Neutrophil (primary cell): ENCODE measurements at regions not wholly inside any gene's neighbourhood (a gene's known extent, or its start where the extent isn't known, plus 50 kb on each side); places are given as distances from the start of the nearest gene placed in this dataset.

Source experiments
- H3K27ac ChIP-seq: fragments of 200-600 bp; sonication (generic); 2 replicates; pipeline ENCODE4 v1.5.1; 2016; ENCODE audit warnings: mild to moderate bottlenecking, moderate library complexity
- H3K27me3 ChIP-seq: fragments of 200-600 bp; sonication (generic); 2 replicates; pipeline ENCODE4 v1.6.0; 2016; ENCODE audit warnings: mild to moderate bottlenecking
- H3K36me3 ChIP-seq: fragments of 200-600 bp; sonication (generic); 2 replicates; pipeline ENCODE4 v1.5.1; 2017
- H3K4me1 ChIP-seq, 2 experiments: fragments of 200-600 bp in 1 of 2; sonication (generic) in 1 of 2; 1 replicate in 1 of 2; 2 replicates in 1 of 2; pipeline versions ENCODE4 v1.5.1 to v1.6.1; 2013 to 2016; ENCODE audit warnings: low read depth in 1 of 2, low read length in 1 of 2, mild to moderate bottlenecking in 1 of 2, moderate library complexity in 1 of 2; ENCODE audit not compliant: control insufficient read depth in 1 of 2, insufficient read depth in 1 of 2
- H3K4me3 ChIP-seq, 2 experiments: fragments of 200-600 bp in 1 of 2; sonication (generic) in 1 of 2; 1 replicate in 1 of 2; 2 replicates in 1 of 2; pipeline ENCODE4 v1.5.1; 2013 to 2016; ENCODE audit warnings: low read depth in 1 of 2, low read length in 1 of 2, mild to moderate bottlenecking in 1 of 2, moderate library complexity in 1 of 2
- H3K9me3 ChIP-seq: fragments of 200-600 bp; sonication (generic); 2 replicates; pipeline ENCODE4 v1.5.1; 2016
- TF ChIP-seq, protein P1 (sequence below): fragments of 200-600 bp; sonication (generic); IDR thresholded peaks from 2 replicates; pipeline ENCODE4 v1.5.1; 2016; ENCODE audit warnings: antibody characterized with exemption

DNA sequence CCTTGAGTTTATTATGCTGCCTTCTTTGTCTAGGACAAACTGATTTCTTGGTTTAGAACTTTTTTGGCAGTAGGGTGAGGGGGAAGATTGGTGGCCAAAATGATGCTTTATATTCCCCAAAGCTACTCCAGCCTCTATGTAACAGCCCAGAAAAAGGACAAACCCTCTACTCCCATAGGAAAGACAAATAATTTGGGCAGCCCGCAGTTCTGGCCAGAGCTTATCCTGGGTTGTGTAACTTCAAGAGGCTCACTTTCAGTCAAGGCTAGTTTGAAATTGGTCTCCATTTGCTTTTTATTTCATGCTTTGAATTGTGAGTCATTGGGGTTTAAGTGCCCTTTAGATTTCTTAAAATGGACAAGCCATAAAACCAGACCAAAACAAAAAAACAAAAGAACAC is 142.3 kb downstream of the OLFM4 start:
- H3K27me3 ChIP-seq = peaks cover 50% of the 10 kb centered on the region
- H3K9me3 ChIP-seq = no peaks in the 10 kb centered on the region
- no peak overlapping the region for H3K27ac ChIP-seq
- no peaks in the 10 kb centered on the region for H3K4me1 ChIP-seq
- no peaks in the 10 kb centered on the region for H3K36me3 ChIP-seq
- no peak overlapping the region for H3K4me3 ChIP-seq
- TF ChIP-seq, protein P1, sequence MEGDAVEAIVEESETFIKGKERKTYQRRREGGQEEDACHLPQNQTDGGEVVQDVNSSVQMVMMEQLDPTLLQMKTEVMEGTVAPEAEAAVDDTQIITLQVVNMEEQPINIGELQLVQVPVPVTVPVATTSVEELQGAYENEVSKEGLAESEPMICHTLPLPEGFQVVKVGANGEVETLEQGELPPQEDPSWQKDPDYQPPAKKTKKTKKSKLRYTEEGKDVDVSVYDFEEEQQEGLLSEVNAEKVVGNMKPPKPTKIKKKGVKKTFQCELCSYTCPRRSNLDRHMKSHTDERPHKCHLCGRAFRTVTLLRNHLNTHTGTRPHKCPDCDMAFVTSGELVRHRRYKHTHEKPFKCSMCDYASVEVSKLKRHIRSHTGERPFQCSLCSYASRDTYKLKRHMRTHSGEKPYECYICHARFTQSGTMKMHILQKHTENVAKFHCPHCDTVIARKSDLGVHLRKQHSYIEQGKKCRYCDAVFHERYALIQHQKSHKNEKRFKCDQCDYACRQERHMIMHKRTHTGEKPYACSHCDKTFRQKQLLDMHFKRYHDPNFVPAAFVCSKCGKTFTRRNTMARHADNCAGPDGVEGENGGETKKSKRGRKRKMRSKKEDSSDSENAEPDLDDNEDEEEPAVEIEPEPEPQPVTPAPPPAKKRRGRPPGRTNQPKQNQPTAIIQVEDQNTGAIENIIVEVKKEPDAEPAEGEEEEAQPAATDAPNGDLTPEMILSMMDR = no peak

DNA sequence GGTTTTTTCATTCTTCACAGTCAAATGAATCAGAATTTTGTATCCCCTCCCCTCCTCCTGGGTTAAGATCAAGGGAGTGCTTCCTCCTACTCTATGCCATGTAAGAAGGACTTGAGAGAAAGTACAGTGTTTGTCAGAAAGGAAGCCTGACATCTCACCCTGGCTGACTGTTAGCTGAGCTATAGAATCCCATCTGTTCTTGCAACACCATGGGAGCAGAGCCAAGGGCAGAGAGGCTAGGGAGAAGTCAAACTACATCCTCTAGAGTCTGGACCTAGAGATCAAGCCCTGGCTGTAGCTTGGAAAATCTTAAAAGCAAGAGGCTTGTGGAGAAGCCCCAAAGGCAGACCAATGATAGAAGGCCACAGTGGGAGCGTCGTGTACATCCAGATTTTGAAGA is 145.9 kb downstream of the OLFM4 start:
- Histone ChIP-seq H3K36me3 (no peaks in the 10 kb centered on the region), H3K4me3 (no peak overlapping the region), H3K9me3 (no peaks in the 10 kb centered on the region), H3K4me1 (no peaks in the 10 kb centered on the region), H3K27ac (no peak overlapping the region), H3K27me3 (peaks cover 46% of the 10 kb centered on the region)
- TF ChIP-seq, protein P1 = no peak

- TF ChIP-seq, protein P1 = no peak
- Histone ChIP-seq H3K36me3 (no peaks in the 10 kb centered on the region), H3K9me3 (no peaks in the 10 kb centered on the region), H3K4me3 (no peak overlapping the region), H3K27ac (no peak overlapping the region), H3K27me3 (peaks cover 43% of the 10 kb centered on the region), H3K4me1 (no peaks in the 10 kb centered on the region)
These were observed 152.1 kb downstream of the OLFM4 start for GRCh38 chr13:53180684-53181083.

GRCh38 chr13:53182724-53183123 is 154.1 kb downstream of the OLFM4 start:
- H3K4me1 ChIP-seq = no peaks in the 10 kb centered on the region
- no peak overlapping the region for H3K4me3 ChIP-seq
- no peak overlapping the region for H3K27ac ChIP-seq
- H3K36me3 ChIP-seq = no peaks in the 10 kb centered on the region
- peaks cover 50% of the 10 kb centered on the region for H3K27me3 ChIP-seq
- TF ChIP-seq, protein P1 = no peak
- H3K9me3 ChIP-seq = no peaks in the 10 kb centered on the region

DNA sequence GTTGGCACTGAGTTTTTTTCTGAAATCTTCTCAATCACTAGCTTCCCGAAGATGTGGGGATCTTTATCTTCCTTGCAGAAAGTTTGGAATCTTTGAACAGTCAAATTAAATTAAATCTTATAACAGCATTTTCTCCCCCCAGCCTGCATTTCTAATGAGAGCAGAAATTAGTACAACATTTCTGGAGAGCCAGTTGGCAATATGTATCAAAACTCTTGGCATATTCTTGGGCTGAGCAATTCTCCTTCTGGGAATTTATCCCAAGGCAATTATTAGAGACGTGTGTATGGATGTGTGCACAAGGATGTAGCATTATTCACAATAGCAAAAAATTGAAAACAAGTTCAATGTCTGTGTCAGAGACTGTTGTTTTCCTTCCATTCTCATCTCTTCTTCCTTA is 159.5 kb downstream of the OLFM4 start:
- H3K27ac ChIP-seq = no peak overlapping the region
- H3K27me3 ChIP-seq = peaks cover 76% of the 10 kb centered on the region
- no peaks in the 10 kb centered on the region for H3K36me3 ChIP-seq
- no peak overlapping the region for H3K4me3 ChIP-seq
- TF ChIP-seq, protein P1 = no peak
- H3K4me1 ChIP-seq = no peaks in the 10 kb centered on the region
- H3K9me3 ChIP-seq = no peaks in the 10 kb centered on the region

GRCh38 chr13:53189162-53189561 is 160.5 kb downstream of the OLFM4 start:
- Histone ChIP-seq H3K4me1 (no peaks in the 10 kb centered on the region), H3K36me3 (no peaks in the 10 kb centered on the region), H3K27ac (no peak overlapping the region), H3K4me3 (no peak overlapping the region), H3K27me3 (peaks cover 76% of the 10 kb centered on the region), H3K9me3 (no peaks in the 10 kb centered on the region)
- TF ChIP-seq, protein P1 = no peak
